ENCODE measurements at regions not wholly inside any gene's neighbourhood (a gene's known extent, or its start where the extent isn't known, plus 50 kb on each side); places are given as distances from the start of the nearest gene placed in this dataset.
A peak's percentile ranks its signal among the peaks of the same experiment; 100 is the strongest.
"Not testable (repeated sequence)": the region's sequence is repeated elsewhere in the genome, so short reads cannot be mapped to it uniquely, and the experiment has no call there.

GRCh38 chr11:126145954-126146353, 65.5 kb downstream of the RPUSD4 start:
- Histone ChIP-seq H3K27me3 (no peaks in the 10 kb centered on the region), H3K4me3 (no peak overlapping the region), H3K36me3 (no peaks in the 10 kb centered on the region), H3K9me3 (no peaks in the 10 kb centered on the region), H3K27ac (no peak overlapping the region), H3K4me1 (peaks cover 5 to 7% of the 10 kb centered on the region in 2 donors)
- TF ChIP-seq CTCF (IDR thresholded peaks at IDR 0.05), result no peak
- intact Hi-C loops (cut with DNase I), result no loop called here
- no peak for DNase-seq
- no peak for ATAC-seq

GRCh38 chr11:126143491-126143890, 68.0 kb downstream of the RPUSD4 start:
- H3K27me3 ChIP-seq; DNase-seq; H3K36me3 ChIP-seq; ATAC-seq; H3K9me3 ChIP-seq; H3K27ac ChIP-seq; H3K4me3 ChIP-seq; intact Hi-C loops (cut with DNase I): not testable (repeated sequence)
- H3K4me1 ChIP-seq, result peaks cover 23 to 28% of the 10 kb centered on the region in 2 donors

GRCh38 chr11:126140926-126141280, 70.5 kb downstream of the RPUSD4 start:
- peaks cover 28% of the 10 kb centered on the region in 2 donors for H3K4me1 ChIP-seq
- DNase-seq (peak in 2 of 4 donors; percentile 60 to 72), ATAC-seq (peak; percentile 56)
- no peak for TF ChIP-seq CTCF (IDR thresholded peaks at IDR 0.05)
- no peaks in the 10 kb centered on the region for H3K36me3 ChIP-seq
- H3K9me3 ChIP-seq, result no peaks in the 10 kb centered on the region
- H3K27me3 ChIP-seq, result peaks cover 0 to 6% of the 10 kb centered on the region in 2 donors
- H3K27ac ChIP-seq, result peak overlapping the region in 1 of 2 donors; percentile 1
- no peak overlapping the region for H3K4me3 ChIP-seq
- intact Hi-C loops (cut with DNase I), result no loop called here

GRCh38 chr11:126140201-126140925, 71.1 kb downstream of the RPUSD4 start:
- intact Hi-C loops (cut with DNase I), result no loop called here
- H3K27ac ChIP-seq, result peak overlapping the region in 1 of 2 donors; percentile 1
- H3K9me3 ChIP-seq, result no peaks in the 10 kb centered on the region
- peak; percentile 65 for ATAC-seq
- no peaks in the 10 kb centered on the region for H3K36me3 ChIP-seq
- peaks cover 0 to 6% of the 10 kb centered on the region in 2 donors for H3K27me3 ChIP-seq
- H3K4me1 ChIP-seq, result peaks cover 28 to 30% of the 10 kb centered on the region in 2 donors
- H3K4me3 ChIP-seq, result no peak overlapping the region
- DNase-seq, result no peak
- no peak for TF ChIP-seq CTCF (IDR thresholded peaks at IDR 0.05)

- no peak for TF ChIP-seq CTCF (IDR thresholded peaks at IDR 0.05)
- peaks cover 28 to 30% of the 10 kb centered on the region in 2 donors for H3K4me1 ChIP-seq
- H3K36me3 ChIP-seq, result no peaks in the 10 kb centered on the region
- peaks cover 0 to 6% of the 10 kb centered on the region in 2 donors for H3K27me3 ChIP-seq
- DNase-seq, result peak in 2 of 4 donors; percentile 69 to 71
- ATAC-seq, result peak; percentile 5
- no peaks in the 10 kb centered on the region for H3K9me3 ChIP-seq
- intact Hi-C loops (cut with DNase I), result no loop called here
- H3K27ac ChIP-seq, result no peak overlapping the region
- no peak overlapping the region for H3K4me3 ChIP-seq
Observed at GRCh38 chr11:126139111-126140091, 72.0 kb downstream of the RPUSD4 start.

Measured in left lung (tissue), 4 donors.